Ovary (tissue), 3 donors: ENCODE measurements at regions not wholly inside any gene's neighbourhood (a gene's known extent, or its start where the extent isn't known, plus 50 kb on each side); places are given as distances from the start of the nearest gene placed in this dataset.

Experiments
- CTCF ChIP-seq, 3 donors: fragments of 450-650 bp in 2 of 3; fragments of 200-600 bp in 1 of 3; IDR thresholded peaks; one replicate each; pipeline versions ENCODE4 v1.5.1 to v1.8.0; 2016 to 2022; ENCODE audit warnings: antibody characterized with exemption in 3 of 3, mild to moderate bottlenecking in 1 of 3
- POLR2A ChIP-seq: fragments of 450-650 bp; IDR thresholded peaks from one replicate; pipeline ENCODE4 v1.6.1; 2017; ENCODE audit warnings: antibody characterized with exemption, mild to moderate bottlenecking, moderate library complexity
- donor health status: DM: no; HTN: no; CAD: no.

DNA sequence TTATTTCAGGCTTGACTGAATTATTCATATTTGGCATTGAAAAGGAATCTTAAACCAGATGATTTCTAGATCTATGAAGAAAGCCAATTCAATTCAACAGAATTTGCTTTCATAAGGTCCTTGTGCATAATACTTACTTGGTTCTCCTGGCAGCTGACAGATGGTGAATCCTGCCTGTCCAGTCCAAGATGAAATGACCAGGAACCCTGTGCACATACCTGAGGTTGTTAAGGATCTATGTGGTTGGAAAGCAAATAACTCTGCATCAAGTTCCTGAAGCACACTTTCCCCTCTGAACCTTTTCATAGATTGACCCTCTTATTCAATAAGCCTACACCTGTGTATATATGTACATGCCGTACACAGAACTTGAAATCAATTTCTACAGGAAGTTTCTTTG, 562.7 kb downstream of the PPARGC1A start:
- TF ChIP-seq CTCF (IDR thresholded peaks at IDR 0.05) (no peak), POLR2A (no peak)
